ENCODE measurements at regions not wholly inside any gene's neighbourhood (a gene's known extent, or its start where the extent isn't known, plus 50 kb on each side); places are given as distances from the start of the nearest gene placed in this dataset.
A peak's percentile ranks its signal among the peaks of the same experiment; 100 is the strongest.

DNA sequence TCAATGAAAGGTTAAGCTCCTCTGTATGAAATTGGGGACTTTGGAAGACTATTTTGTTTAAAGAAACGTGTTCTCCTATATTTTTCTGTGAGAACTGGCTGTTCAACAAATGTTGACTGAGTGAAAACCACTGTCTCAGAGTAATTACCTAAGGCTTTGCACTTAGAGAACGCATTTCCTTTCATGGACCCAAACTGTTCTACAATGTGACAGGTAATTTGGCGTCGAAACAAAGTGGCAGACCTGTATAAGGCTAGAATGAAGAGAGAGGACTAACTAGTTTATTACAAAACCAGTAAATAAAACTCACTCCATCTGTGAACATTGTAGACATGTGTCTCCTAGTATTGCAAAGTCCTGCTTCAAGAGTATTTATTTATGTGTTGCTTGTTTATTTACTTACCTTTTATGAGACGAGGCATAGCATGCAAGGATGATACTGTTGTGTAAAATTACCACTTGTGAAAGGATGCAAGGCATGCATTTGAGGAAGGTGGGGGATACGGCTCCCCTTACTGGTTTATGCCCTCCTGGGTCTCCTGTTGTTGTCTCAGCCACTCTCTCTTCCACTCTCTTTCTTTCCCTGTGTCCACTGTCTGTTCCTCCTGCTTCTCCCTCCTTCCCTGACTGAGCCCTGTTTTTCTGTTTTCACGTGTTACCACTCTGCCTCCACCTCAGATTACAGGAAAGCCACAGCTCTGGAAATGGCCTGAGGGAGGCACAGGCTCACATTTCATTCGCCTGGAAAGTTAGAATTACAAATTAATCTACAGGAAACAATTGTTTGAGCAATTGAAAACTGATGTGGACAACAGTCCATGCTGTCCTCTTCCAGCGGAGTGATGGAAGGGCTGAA lies 444.0 kb upstream of the ZNF608 start:
- H3K4me3 ChIP-seq = no peak overlapping the region
- H3K36me3 ChIP-seq = no peaks in the 10 kb centered on the region
- H3K4me1 ChIP-seq = no peaks in the 10 kb centered on the region
- TF ChIP-seq, protein P1, sequence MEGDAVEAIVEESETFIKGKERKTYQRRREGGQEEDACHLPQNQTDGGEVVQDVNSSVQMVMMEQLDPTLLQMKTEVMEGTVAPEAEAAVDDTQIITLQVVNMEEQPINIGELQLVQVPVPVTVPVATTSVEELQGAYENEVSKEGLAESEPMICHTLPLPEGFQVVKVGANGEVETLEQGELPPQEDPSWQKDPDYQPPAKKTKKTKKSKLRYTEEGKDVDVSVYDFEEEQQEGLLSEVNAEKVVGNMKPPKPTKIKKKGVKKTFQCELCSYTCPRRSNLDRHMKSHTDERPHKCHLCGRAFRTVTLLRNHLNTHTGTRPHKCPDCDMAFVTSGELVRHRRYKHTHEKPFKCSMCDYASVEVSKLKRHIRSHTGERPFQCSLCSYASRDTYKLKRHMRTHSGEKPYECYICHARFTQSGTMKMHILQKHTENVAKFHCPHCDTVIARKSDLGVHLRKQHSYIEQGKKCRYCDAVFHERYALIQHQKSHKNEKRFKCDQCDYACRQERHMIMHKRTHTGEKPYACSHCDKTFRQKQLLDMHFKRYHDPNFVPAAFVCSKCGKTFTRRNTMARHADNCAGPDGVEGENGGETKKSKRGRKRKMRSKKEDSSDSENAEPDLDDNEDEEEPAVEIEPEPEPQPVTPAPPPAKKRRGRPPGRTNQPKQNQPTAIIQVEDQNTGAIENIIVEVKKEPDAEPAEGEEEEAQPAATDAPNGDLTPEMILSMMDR (IDR thresholded peaks at IDR 0.05) = no peak
- TF ChIP-seq EP300 (IDR thresholded peaks at IDR 0.05) = no peak
- no peak for TF ChIP-seq POLR2A (IDR thresholded peaks at IDR 0.05)
- no peak for DNase-seq (ENCODE audit: low spot score in 2 of 2)
- peak overlapping the region in 1 of 4 donors; percentile 32 for H3K27ac ChIP-seq
- peaks cover 0 to 2% (median 0%) of the 10 kb centered on the region in 4 donors for H3K9me3 ChIP-seq
- H3K27me3 ChIP-seq = no peaks in the 10 kb centered on the region
- 66 to 72% methylated on average over 9 of the region's 9 CpGs for WGBS, 2 donors

DNA sequence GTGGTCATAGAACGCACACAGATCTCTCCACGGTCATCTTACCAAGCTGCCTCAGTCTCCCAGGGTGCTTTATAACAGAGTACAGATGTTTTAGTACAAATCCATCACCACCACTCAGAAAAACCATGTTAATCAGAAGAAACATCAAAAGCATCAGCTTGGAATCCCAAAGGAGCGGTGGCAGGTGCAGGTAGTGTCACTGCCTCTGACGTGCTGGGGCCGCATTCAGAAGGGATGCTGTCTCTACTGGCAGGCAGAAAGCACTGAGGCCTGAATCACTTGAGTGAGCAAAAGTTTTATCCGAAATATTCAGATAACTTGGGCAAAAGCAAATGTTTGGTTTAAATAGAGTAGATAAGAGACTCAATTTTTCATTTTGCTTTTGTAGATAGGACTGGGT lies 448.4 kb upstream of the ZNF608 start:
- TF ChIP-seq EP300 (IDR thresholded peaks at IDR 0.05) (no peak), POLR2A (IDR thresholded peaks at IDR 0.05) (no peak)
- TF ChIP-seq, protein P1 (IDR thresholded peaks at IDR 0.05) = no peak
- Histone ChIP-seq H3K4me1 (peaks cover 0 to 17% (median 6%) of the 10 kb centered on the region in 4 donors), H3K27ac (no peak overlapping the region), H3K27me3 (no peaks in the 10 kb centered on the region), H3K36me3 (no peaks in the 10 kb centered on the region), H3K9me3 (no peaks in the 10 kb centered on the region), H3K4me3 (no peak overlapping the region)
- WGBS, 2 donors = 82 to 99% methylated on average over 6 of the region's 6 CpGs
- no peak for DNase-seq (ENCODE audit: low spot score in 2 of 2)

DNA sequence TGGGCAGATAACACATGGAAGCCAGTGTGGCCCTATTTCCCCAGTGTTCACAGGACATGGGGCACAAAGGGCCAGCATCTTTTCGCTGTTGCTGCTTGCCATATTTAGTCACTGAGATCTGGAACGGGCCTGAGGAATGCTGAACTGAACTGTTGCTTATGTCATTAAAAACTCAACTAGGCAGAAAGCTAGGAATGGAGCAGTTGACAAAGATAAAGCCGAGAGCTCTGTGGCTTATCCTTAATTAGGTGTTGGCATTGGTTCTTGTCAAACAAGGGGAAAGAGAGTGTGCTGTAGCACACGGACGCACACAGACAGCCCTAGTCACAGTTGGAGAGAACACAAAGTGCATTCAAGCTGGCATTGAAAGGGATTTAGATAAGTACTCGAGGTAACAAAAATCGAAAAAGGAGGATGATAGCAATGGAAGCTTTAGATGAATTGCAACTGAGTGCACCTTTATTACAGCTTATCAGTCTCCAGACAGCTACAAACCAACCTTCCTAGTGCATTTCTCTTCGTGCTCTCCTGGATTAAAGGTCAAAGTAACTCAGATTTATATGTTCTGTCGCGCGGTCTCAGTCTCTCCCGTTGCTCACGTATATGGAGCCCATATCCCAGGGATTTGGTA lies 450.2 kb upstream of the ZNF608 start:
- H3K9me3 ChIP-seq = no peaks in the 10 kb centered on the region
- WGBS, 2 donors = 68 to 70% methylated on average over 13 of the region's 13 CpGs
- H3K27me3 ChIP-seq = no peaks in the 10 kb centered on the region
- peaks cover 0 to 20% (median 6%) of the 10 kb centered on the region in 4 donors for H3K4me1 ChIP-seq
- H3K36me3 ChIP-seq = no peaks in the 10 kb centered on the region
- no peak overlapping the region for H3K27ac ChIP-seq
- H3K4me3 ChIP-seq = no peak overlapping the region
- no peak for DNase-seq (ENCODE audit: low spot score in 2 of 2)
- no peak for TF ChIP-seq EP300 (IDR thresholded peaks at IDR 0.05)
- TF ChIP-seq, protein P1 (IDR thresholded peaks at IDR 0.05) = no peak
- TF ChIP-seq POLR2A (IDR thresholded peaks at IDR 0.05) = no peak

DNA sequence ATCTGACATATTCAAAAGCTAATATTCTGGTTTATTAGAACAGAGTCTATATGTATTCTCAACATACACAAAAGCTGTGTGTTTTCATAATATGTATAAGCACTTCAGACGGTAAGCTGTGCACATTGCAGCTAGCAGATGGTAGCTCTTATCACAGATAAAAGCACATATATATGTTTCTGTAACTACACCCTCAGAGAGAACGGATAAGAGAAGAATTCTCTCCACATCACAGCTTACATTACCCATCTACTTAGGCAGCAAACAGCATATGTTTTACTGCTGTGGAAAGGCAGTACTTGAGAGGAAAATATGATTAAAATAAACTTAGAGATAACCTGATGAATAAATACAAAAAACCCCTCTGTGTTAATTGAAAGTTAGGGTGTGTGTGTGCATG lies 450.9 kb upstream of the ZNF608 start:
- DNase-seq (ENCODE audit: low spot score in 2 of 2) = no peak
- Histone ChIP-seq H3K36me3 (no peaks in the 10 kb centered on the region), H3K27me3 (no peaks in the 10 kb centered on the region), H3K4me1 (peaks cover 0 to 20% (median 6%) of the 10 kb centered on the region in 4 donors), H3K9me3 (no peaks in the 10 kb centered on the region), H3K27ac (no peak overlapping the region), H3K4me3 (no peak overlapping the region)
- 83 to 89% methylated on average over 2 of the region's 2 CpGs for WGBS, 2 donors
- TF ChIP-seq EP300 (IDR thresholded peaks at IDR 0.05) (no peak), POLR2A (IDR thresholded peaks at IDR 0.05) (no peak)
- TF ChIP-seq, protein P1 (IDR thresholded peaks at IDR 0.05) = no peak

Data from tibial nerve (tissue), 4 donors.